HL-60 (cell line): ENCODE measurements at regions not wholly inside any gene's neighbourhood (a gene's known extent, or its start where the extent isn't known, plus 50 kb on each side); places are given as distances from the start of the nearest gene placed in this dataset.

Source experiments
- DNase-seq, 2 experiments: peaks; one replicate each; pipeline ENCODE4 v3.0.0-alpha.2; 2010 to 2020; ENCODE audit warnings: low read depth in 1 of 2, low spot score in 1 of 2
- H3K27ac ChIP-seq: fragments of 250-450 bp; sonication (Bioruptor Pico); replicated peaks from 2 replicates; pipeline ENCODE4 v1.5.1; 2020; ENCODE audit warnings: mild to moderate bottlenecking, moderate library complexity
- H3K27me3 ChIP-seq: fragments of 250-450 bp; sonication (Bioruptor Pico); 2 replicates; pipeline ENCODE4 v1.5.1; 2021; ENCODE audit warnings: mild to moderate bottlenecking, moderate library complexity; ENCODE audit not compliant: insufficient read depth, poor library complexity, severe bottlenecking
- H3K4me3 ChIP-seq: replicated peaks from 2 replicates; pipeline ENCODE4 v1.5.1; 2011; ENCODE audit warnings: mild to moderate bottlenecking, control low read depth, low read length; ENCODE audit not compliant: insufficient read depth
- CTCF ChIP-seq: IDR thresholded peaks from one replicate; pipeline ENCODE4 v1.5.1; 2011; ENCODE audit warnings: low read length, control low read depth, inconsistent platforms; ENCODE audit not compliant: insufficient read depth
- GABPA ChIP-seq: IDR thresholded peaks from 2 replicates; pipeline ENCODE4 v1.6.1; 2012; ENCODE audit warnings: low read depth
- POLR2AphosphoS5 ChIP-seq: IDR thresholded peaks from 2 replicates; pipeline ENCODE4 v1.6.1; 2012; ENCODE audit warnings: low read depth
- REST ChIP-seq: IDR thresholded peaks from 2 replicates; pipeline ENCODE4 v1.6.1; 2012; ENCODE audit warnings: low read depth; ENCODE audit not compliant: insufficient replicate concordance
- SPI1 ChIP-seq: IDR thresholded peaks from 2 replicates; pipeline ENCODE4 v1.6.1; 2012; ENCODE audit warnings: low read depth, mild to moderate bottlenecking, borderline replicate concordance

- TF ChIP-seq GABPA (no peak), CTCF (no peak), SPI1 (no peak), REST (no peak), POLR2AphosphoS5 (no peak)
- no peak for DNase-seq
- Histone ChIP-seq H3K27me3 (no peaks in the 10 kb centered on the region), H3K27ac (no peak overlapping the region), H3K4me3 (no peak overlapping the region)
Observed at GRCh38 chr9:80806671-80807070, 882.7 kb downstream of the TLE1 start.

DNA sequence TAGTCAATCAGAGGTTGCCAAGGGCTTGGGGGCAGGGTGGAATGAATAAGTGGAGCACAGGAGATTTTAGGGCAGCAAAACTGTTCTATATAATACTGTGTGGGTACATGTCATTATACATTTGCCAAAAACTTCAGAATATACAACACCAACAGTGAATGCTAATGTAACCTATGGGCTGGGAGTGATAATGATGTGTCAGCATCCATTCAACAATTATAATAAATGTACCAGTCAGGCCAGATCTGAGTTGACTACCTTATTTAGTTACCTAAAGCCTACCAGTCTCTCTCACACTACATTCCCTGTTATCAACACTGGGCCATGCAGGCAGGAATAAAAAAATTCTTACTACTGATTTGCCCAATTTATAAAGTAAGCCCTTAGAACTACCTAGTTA lies 884.5 kb downstream of the TLE1 start:
- H3K4me3 ChIP-seq, result no peak overlapping the region
- DNase-seq, result no peak
- no peak for TF ChIP-seq REST
- TF ChIP-seq GABPA, result no peak
- TF ChIP-seq SPI1, result no peak
- no peak for TF ChIP-seq CTCF
- TF ChIP-seq POLR2AphosphoS5, result no peak
- H3K27me3 ChIP-seq, result no peaks in the 10 kb centered on the region
- no peak overlapping the region for H3K27ac ChIP-seq

- TF ChIP-seq SPI1, result no peak
- TF ChIP-seq CTCF, result no peak
- no peak for TF ChIP-seq POLR2AphosphoS5
- H3K27me3 ChIP-seq, result no peaks in the 10 kb centered on the region
- no peak overlapping the region for H3K27ac ChIP-seq
- no peak overlapping the region for H3K4me3 ChIP-seq
- no peak for DNase-seq
Observed at GRCh38 chr9:80797831-80798688, 891.3 kb downstream of the TLE1 start.
